Right atrium auricular region (tissue), 2 donors: ENCODE measurements at regions not wholly inside any gene's neighbourhood (a gene's known extent, or its start where the extent isn't known, plus 50 kb on each side); places are given as distances from the start of the nearest gene placed in this dataset.
A peak's percentile ranks its signal among the peaks of the same experiment; 100 is the strongest.

Experiments used
- DNase-seq: peaks from one replicate; pipeline ENCODE4 v3.0.0-alpha.2; 2019; ENCODE audit warnings: low spot score
- H3K27ac ChIP-seq, 2 donors: fragments of 200-600 bp; sonication (generic); 1 replicate in 1 of 2; 2 replicates in 1 of 2; pipeline ENCODE4 v1.5.1; 2016 to 2019
- H3K27me3 ChIP-seq, 2 donors: fragments of 200-600 bp; sonication (generic); one replicate each; pipeline versions ENCODE4 v1.5.1 to v1.6.0; 2017 to 2019
- H3K36me3 ChIP-seq: fragments of 200-600 bp; sonication (generic); one replicate; pipeline ENCODE4 v1.5.1; 2016
- H3K4me1 ChIP-seq, 2 donors: fragments of 200-600 bp; sonication (generic); one replicate each; pipeline versions ENCODE4 v1.5.1 to v1.6.0; 2017 to 2019
- H3K4me3 ChIP-seq, 2 donors: fragments of 200-600 bp; sonication (generic); 1 replicate in 1 of 2; 2 replicates in 1 of 2; pipeline ENCODE4 v1.5.1; 2017 to 2019; ENCODE audit warnings: mild to moderate bottlenecking in 1 of 2, moderate library complexity in 1 of 2
- H3K9me3 ChIP-seq, 2 donors: fragments of 200-600 bp; sonication (generic); one replicate each; pipeline ENCODE4 v1.5.1; 2019
- TF ChIP-seq, protein P1 (sequence below), 2 donors: fragments of 200-600 bp; sonication (generic); IDR thresholded peaks; one replicate each; pipeline ENCODE4 v1.5.1; 2019; ENCODE audit warnings: antibody characterized with exemption in 2 of 2

DNA sequence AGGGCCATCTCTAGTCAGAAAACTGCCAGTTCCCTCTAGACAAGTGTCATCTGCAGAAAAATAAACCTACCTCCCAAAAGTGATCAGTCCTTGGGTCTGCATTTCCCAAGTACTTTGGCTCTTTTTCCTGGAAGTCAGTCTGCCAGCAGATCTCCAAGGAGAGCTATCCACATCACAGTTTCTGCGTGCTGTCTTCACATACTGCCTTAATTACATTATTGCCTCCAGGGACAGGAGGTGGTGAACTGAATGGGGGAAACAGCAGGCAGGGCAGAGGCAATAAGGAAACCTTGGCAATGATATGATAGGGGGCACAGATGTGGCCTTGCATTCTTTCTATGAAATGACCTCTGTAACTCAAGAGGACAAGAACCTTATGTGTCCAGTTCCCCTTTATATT, 105.9 kb upstream of the SIX2 start:
- Histone ChIP-seq H3K36me3 (no peaks in the 10 kb centered on the region), H3K4me3 (no peak overlapping the region), H3K27ac (no peak overlapping the region), H3K27me3 (no peaks in the 10 kb centered on the region), H3K4me1 (no peaks in the 10 kb centered on the region), H3K9me3 (no peaks in the 10 kb centered on the region)
- TF ChIP-seq, protein P1, sequence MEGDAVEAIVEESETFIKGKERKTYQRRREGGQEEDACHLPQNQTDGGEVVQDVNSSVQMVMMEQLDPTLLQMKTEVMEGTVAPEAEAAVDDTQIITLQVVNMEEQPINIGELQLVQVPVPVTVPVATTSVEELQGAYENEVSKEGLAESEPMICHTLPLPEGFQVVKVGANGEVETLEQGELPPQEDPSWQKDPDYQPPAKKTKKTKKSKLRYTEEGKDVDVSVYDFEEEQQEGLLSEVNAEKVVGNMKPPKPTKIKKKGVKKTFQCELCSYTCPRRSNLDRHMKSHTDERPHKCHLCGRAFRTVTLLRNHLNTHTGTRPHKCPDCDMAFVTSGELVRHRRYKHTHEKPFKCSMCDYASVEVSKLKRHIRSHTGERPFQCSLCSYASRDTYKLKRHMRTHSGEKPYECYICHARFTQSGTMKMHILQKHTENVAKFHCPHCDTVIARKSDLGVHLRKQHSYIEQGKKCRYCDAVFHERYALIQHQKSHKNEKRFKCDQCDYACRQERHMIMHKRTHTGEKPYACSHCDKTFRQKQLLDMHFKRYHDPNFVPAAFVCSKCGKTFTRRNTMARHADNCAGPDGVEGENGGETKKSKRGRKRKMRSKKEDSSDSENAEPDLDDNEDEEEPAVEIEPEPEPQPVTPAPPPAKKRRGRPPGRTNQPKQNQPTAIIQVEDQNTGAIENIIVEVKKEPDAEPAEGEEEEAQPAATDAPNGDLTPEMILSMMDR (IDR thresholded peaks at IDR 0.05): no peak
- no peak for DNase-seq

GRCh38 chr2:45114221-45114955, 105.1 kb upstream of the SIX2 start:
- no peaks in the 10 kb centered on the region for H3K27me3 ChIP-seq
- H3K9me3 ChIP-seq: no peaks in the 10 kb centered on the region
- H3K36me3 ChIP-seq: no peaks in the 10 kb centered on the region
- no peak overlapping the region for H3K27ac ChIP-seq
- TF ChIP-seq, protein P1 (IDR thresholded peaks at IDR 0.05): no peak
- DNase-seq: peak; percentile 28
- no peak overlapping the region for H3K4me3 ChIP-seq
- no peaks in the 10 kb centered on the region for H3K4me1 ChIP-seq

- TF ChIP-seq, protein P1 (IDR thresholded peaks at IDR 0.05): no peak
- no peaks in the 10 kb centered on the region for H3K4me1 ChIP-seq
- H3K9me3 ChIP-seq: no peaks in the 10 kb centered on the region
- no peak overlapping the region for H3K4me3 ChIP-seq
- no peaks in the 10 kb centered on the region for H3K27me3 ChIP-seq
- no peak overlapping the region for H3K27ac ChIP-seq
- DNase-seq: no peak
- H3K36me3 ChIP-seq: no peaks in the 10 kb centered on the region
Measured at GRCh38 chr2:45112750-45113149, 103.5 kb upstream of the SIX2 start.

DNA sequence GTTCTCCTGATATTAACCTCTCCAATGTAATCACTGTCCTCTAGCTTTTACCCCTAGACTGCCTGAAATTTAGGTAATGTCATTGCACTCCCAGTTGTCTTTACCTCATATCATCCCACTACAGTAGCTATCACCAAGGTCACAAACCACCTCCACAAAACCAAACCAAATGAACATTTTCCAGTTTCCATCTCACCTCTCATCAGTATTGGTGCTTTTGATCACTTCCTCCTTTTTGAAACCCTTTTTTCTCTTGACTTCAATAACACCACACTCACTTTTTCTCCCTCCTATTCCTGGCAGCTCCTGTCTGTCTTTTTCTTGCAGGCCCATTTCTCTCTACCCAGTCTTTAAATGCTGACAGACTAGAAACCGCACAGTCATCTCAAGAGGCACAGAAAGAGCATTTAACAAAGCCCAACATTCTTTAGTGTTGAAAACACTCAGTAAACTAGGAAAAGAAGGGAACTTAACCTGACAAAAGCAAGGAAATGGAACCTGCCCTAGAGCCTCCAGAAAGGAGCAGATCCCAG, 95.9 kb upstream of the SIX2 start:
- TF ChIP-seq, protein P1 (IDR thresholded peaks at IDR 0.05): no peak
- Histone ChIP-seq H3K4me3 (no peak overlapping the region), H3K4me1 (no peaks in the 10 kb centered on the region), H3K27ac (no peak overlapping the region), H3K9me3 (no peaks in the 10 kb centered on the region), H3K36me3 (no peaks in the 10 kb centered on the region), H3K27me3 (no peaks in the 10 kb centered on the region)
- no peak for DNase-seq

GRCh38 chr2:45104429-45104828, 95.2 kb upstream of the SIX2 start:
- no peak for DNase-seq
- H3K4me3 ChIP-seq: no peak overlapping the region
- H3K4me1 ChIP-seq: no peaks in the 10 kb centered on the region
- TF ChIP-seq, protein P1 (IDR thresholded peaks at IDR 0.05): no peak
- no peaks in the 10 kb centered on the region for H3K9me3 ChIP-seq
- H3K27ac ChIP-seq: no peak overlapping the region
- no peaks in the 10 kb centered on the region for H3K36me3 ChIP-seq
- H3K27me3 ChIP-seq: no peaks in the 10 kb centered on the region
